Smooth muscle cell (in vitro differentiated cells): ENCODE measurements at regions not wholly inside any gene's neighbourhood (a gene's known extent, or its start where the extent isn't known, plus 50 kb on each side); places are given as distances from the start of the nearest gene placed in this dataset.

Experiments used
- DNase-seq: peaks from one replicate; lab custom pipeline; 2025; ENCODE audit not compliant: unreplicated experiment; lab: John Stamatoyannopoulos, UW
- H2AFZ ChIP-seq: fragments of 200-600 bp; sonication (generic); 2 replicates; pipeline ENCODE4 v1.6.0; 2016; ENCODE audit warnings: antibody characterized with exemption, low read depth, mild to moderate bottlenecking
- H3F3A ChIP-seq: fragments of 200-600 bp; sonication (generic); 2 replicates; pipeline ENCODE4 v1.6.0; 2017; ENCODE audit warnings: antibody characterized with exemption, low read depth
- H3K27ac ChIP-seq: fragments of 200-600 bp; sonication (generic); 2 replicates; pipeline ENCODE4 v1.5.1; 2016; ENCODE audit warnings: low read depth, mild to moderate bottlenecking
- H3K27me3 ChIP-seq: fragments of 200-600 bp; sonication (generic); 2 replicates; pipeline ENCODE4 v1.6.1; 2016; ENCODE audit warnings: low read depth, mild to moderate bottlenecking
- H3K36me3 ChIP-seq: fragments of 200-600 bp; sonication (generic); 2 replicates; pipeline ENCODE4 v1.5.1; 2016; ENCODE audit warnings: low read depth
- H3K4me1 ChIP-seq: fragments of 200-600 bp; sonication (generic); 2 replicates; pipeline ENCODE4 v1.5.1; 2016; ENCODE audit warnings: low read depth
- H3K4me2 ChIP-seq: fragments of 200-600 bp; sonication (generic); 2 replicates; pipeline ENCODE4 v1.6.0; 2016; ENCODE audit warnings: mild to moderate bottlenecking
- H3K4me3 ChIP-seq: fragments of 200-600 bp; sonication (generic); 2 replicates; pipeline ENCODE4 v1.5.1; 2016; ENCODE audit warnings: mild to moderate bottlenecking
- H3K79me2 ChIP-seq: fragments of 200-600 bp; sonication (generic); 2 replicates; pipeline ENCODE4 v1.6.0; 2016; ENCODE audit warnings: low read depth, mild to moderate bottlenecking
- H3K9ac ChIP-seq: fragments of 200-600 bp; sonication (generic); 2 replicates; pipeline ENCODE4 v1.6.0; 2016; ENCODE audit warnings: low read depth
- H3K9me3 ChIP-seq: fragments of 200-600 bp; sonication (generic); replicated peaks from 2 replicates; pipeline ENCODE4 v1.5.1; 2016; ENCODE audit warnings: low read depth
- H4K20me1 ChIP-seq: fragments of 200-600 bp; sonication (generic); 2 replicates; pipeline ENCODE4 v1.6.0; 2016; ENCODE audit warnings: low read depth
- CTCF ChIP-seq: fragments of 200-600 bp; sonication (generic); IDR thresholded peaks from 2 replicates; pipeline ENCODE4 v1.5.1; 2017; ENCODE audit warnings: borderline replicate concordance, mild to moderate bottlenecking, antibody characterized with exemption; ENCODE audit not compliant: insufficient read depth, poor library complexity, severe bottlenecking
- WGBS: methylation state at CpG from one replicate; pipeline ENCODE4 v1.1.7; 2016; ENCODE audit warnings: low lambda C conversion rate; 5-methylcytosine and 5-hydroxymethylcytosine counted together

- H3K4me1 ChIP-seq = no peaks in the 10 kb centered on the region
- DNase-seq = no peak
- no peak overlapping the region for H3K4me2 ChIP-seq
- no peak overlapping the region for H3K27ac ChIP-seq
- no peaks in the 10 kb centered on the region for H3K9me3 ChIP-seq
- H3K9ac ChIP-seq = no peak overlapping the region
- no peaks in the 10 kb centered on the region for H3F3A ChIP-seq
- no peaks in the 10 kb centered on the region for H4K20me1 ChIP-seq
- no peak overlapping the region for H2AFZ ChIP-seq
- H3K27me3 ChIP-seq = no peaks in the 10 kb centered on the region
- no peak overlapping the region for H3K4me3 ChIP-seq
- H3K79me2 ChIP-seq = no peaks in the 10 kb centered on the region
- no peak for TF ChIP-seq CTCF
- H3K36me3 ChIP-seq = no peaks in the 10 kb centered on the region
- WGBS = 80% methylated on average over 7 of the region's 7 CpGs
These were observed 563.3 kb upstream of the ZFP42 start for GRCh38 chr4:187432310-187432709.

- no peaks in the 10 kb centered on the region for H4K20me1 ChIP-seq
- no peak overlapping the region for H3K4me2 ChIP-seq
- no peak for TF ChIP-seq CTCF
- DNase-seq = no peak
- H3K9ac ChIP-seq = no peak overlapping the region
- H3F3A ChIP-seq = no peaks in the 10 kb centered on the region
- no peaks in the 10 kb centered on the region for H3K79me2 ChIP-seq
- H3K9me3 ChIP-seq = no peaks in the 10 kb centered on the region
- 98% methylated on average over 4 of the region's 4 CpGs for WGBS
- H3K27ac ChIP-seq = no peak overlapping the region
- no peaks in the 10 kb centered on the region for H3K36me3 ChIP-seq
- H3K4me1 ChIP-seq = no peaks in the 10 kb centered on the region
- no peak overlapping the region for H3K4me3 ChIP-seq
- H3K27me3 ChIP-seq = no peaks in the 10 kb centered on the region
- H2AFZ ChIP-seq = no peak overlapping the region
These were observed 562.4 kb upstream of the ZFP42 start for GRCh38 chr4:187433141-187433540.

GRCh38 chr4:187436251-187436650, 559.3 kb upstream of the ZFP42 start:
- H3K27me3 ChIP-seq = no peaks in the 10 kb centered on the region
- H3F3A ChIP-seq = no peaks in the 10 kb centered on the region
- H3K4me1 ChIP-seq = no peaks in the 10 kb centered on the region
- WGBS = 77% methylated on average over 5 of the region's 5 CpGs
- no peaks in the 10 kb centered on the region for H3K9me3 ChIP-seq
- H3K4me3 ChIP-seq = no peak overlapping the region
- no peak for DNase-seq
- no peak overlapping the region for H3K27ac ChIP-seq
- no peaks in the 10 kb centered on the region for H4K20me1 ChIP-seq
- H3K4me2 ChIP-seq = no peak overlapping the region
- no peaks in the 10 kb centered on the region for H3K79me2 ChIP-seq
- TF ChIP-seq CTCF = no peak
- no peak overlapping the region for H3K9ac ChIP-seq
- no peak overlapping the region for H2AFZ ChIP-seq
- H3K36me3 ChIP-seq = no peaks in the 10 kb centered on the region

- 86% methylated on average over 3 of the region's 3 CpGs for WGBS
- Histone ChIP-seq H3K4me3 (no peak overlapping the region), H4K20me1 (no peaks in the 10 kb centered on the region), H3K4me1 (no peaks in the 10 kb centered on the region), H3F3A (no peaks in the 10 kb centered on the region), H3K27me3 (no peaks in the 10 kb centered on the region), H3K27ac (no peak overlapping the region), H2AFZ (no peak overlapping the region), H3K36me3 (no peaks in the 10 kb centered on the region), H3K79me2 (no peaks in the 10 kb centered on the region), H3K9me3 (no peaks in the 10 kb centered on the region), H3K4me2 (no peak overlapping the region), H3K9ac (no peak overlapping the region)
- DNase-seq = no peak
- no peak for TF ChIP-seq CTCF
These were observed 551.5 kb upstream of the ZFP42 start for GRCh38 chr4:187444061-187444460.
